GM21786 (cell line): ENCODE measurements at regions not wholly inside any gene's neighbourhood (a gene's known extent, or its start where the extent isn't known, plus 50 kb on each side); places are given as distances from the start of the nearest gene placed in this dataset.
"Not testable (repeated sequence)": the region's sequence is repeated elsewhere in the genome, so short reads cannot be mapped to it uniquely, and the experiment has no call there.

Experiments
- ATAC-seq: cut with Tn5 transposase; IDR thresholded peaks from one replicate; pipeline ENCODE4 v1.9.1; 2021; ENCODE audit not compliant: unreplicated experiment

- no peak for ATAC-seq
Observed at GRCh38 chr2:14451312-14451711, 181.2 kb upstream of the LRATD1 start.

GRCh38 chr2:14454202-14454601, 178.3 kb upstream of the LRATD1 start:
- no peak for ATAC-seq

DNA sequence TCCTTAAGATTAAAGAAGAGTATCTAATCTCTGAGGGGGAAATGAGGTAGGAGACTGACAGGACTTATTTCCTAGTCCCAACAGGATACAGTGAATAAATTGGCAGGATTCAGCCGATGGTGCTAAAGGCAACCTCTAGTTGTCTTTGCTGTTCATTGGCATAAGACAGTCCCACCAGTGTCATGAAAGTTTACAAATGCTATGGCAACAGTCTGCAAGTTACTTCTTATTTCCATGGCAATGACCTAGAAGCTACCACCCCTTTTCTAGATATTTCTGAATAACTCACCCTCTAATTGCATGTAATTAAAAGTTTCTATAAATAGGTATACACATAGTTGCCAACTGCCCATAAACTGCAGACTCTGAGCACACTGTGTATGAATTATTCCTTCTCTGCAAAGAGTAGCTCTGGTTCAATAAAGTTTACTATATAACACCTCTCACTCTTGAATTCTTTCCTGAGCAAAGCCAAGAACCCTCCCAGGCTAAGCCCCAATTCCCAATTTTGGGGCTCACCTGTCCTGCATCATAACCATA, 172.7 kb upstream of the LRATD1 start:
- no peak for ATAC-seq

- no peak for ATAC-seq
Observed at GRCh38 chr2:14475994-14476393, 156.5 kb upstream of the LRATD1 start.

GRCh38 chr2:14479486-14479885, 153.0 kb upstream of the LRATD1 start:
- ATAC-seq = no peak

GRCh38 chr2:14480120-14480519, 152.4 kb upstream of the LRATD1 start:
- no peak for ATAC-seq

DNA sequence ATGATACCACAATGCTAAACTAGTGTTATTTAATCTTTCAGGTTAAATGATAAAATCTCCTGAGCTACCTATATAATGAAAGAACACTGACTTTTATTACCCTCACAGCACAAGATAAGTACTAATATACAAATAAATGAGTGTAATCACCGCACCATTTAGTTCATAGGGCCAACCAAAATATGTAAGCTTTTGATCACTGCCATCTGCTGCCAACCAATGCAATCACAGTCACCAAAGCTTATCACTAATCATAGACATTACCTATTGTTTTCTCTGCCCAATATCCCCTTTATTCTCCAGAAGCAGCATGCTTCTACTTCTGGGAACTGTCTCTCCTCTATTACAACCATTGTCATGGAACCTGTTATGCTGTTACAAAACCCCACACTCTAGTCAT, 151.6 kb upstream of the LRATD1 start:
- no peak for ATAC-seq

- no peak for ATAC-seq
Observed at GRCh38 chr2:14492920-14493503, 139.5 kb upstream of the LRATD1 start.

- no peak for ATAC-seq
Observed at GRCh38 chr2:14494759-14495158, 137.8 kb upstream of the LRATD1 start.

DNA sequence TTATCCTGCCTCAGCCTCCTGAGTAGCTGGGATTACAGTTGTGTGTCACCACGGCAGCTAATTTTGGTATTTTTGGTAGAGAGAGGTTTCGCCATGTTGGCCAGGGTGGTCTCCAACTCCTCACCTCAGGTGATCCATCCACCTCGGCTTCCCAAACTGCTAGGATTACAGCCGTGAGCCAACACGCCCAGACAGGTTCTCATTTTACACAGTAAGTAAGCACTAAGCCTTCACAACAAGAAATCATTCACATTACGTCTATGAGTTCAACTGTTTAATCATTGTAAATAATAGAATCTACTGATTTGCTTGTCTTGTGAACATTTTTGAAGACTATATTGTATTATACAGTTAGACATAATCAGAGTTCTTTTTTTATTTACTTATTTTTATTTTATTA, 131.5 kb upstream of the LRATD1 start:
- no peak for ATAC-seq

DNA sequence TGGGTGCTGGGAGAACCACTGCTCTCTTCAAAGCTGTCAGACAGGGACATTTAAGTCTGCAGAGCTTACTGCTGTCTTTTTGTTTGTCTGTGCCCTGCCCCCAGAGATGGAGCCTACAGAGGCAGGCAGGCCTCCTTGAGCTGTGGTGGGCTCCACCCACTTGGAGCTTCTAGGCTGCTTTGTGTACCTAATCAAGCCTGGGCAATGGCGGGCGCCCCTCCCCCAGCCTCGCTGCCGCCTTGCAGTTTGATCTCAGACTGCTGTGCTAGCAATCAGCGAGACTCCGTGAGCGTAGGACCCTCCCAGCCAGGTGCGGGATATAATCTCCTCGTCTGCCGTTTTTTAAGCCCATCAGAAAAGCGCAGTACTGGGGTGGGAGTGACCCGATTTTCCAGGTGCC, 125.6 kb upstream of the LRATD1 start:
- ATAC-seq = not testable (repeated sequence)

GRCh38 chr2:14511541-14511940, 121.0 kb upstream of the LRATD1 start:
- no peak for ATAC-seq

- no peak for ATAC-seq
Observed at GRCh38 chr2:14513903-14514302, 118.6 kb upstream of the LRATD1 start.

DNA sequence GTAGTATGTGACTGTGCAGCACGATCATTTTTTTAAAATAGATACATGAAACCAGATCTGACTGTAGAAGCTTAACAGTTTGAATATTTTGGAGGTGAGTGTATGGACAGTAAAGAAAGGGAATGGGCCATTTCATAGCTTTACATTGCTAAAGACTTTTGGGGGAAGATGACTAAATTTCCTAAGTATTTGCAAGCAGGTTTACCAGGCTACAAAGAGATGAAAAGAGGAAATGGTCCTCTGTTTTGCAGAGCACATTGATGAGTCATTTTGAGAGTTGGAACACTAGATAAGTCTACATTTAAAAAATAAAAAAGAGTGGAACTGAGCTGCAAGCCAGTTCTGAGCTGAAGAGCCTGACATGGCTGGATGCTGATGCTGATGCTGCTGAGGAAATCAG, 115.7 kb upstream of the LRATD1 start:
- ATAC-seq = peak; percentile 78

GRCh38 chr2:14517731-14518130, 114.8 kb upstream of the LRATD1 start:
- ATAC-seq = no peak

DNA sequence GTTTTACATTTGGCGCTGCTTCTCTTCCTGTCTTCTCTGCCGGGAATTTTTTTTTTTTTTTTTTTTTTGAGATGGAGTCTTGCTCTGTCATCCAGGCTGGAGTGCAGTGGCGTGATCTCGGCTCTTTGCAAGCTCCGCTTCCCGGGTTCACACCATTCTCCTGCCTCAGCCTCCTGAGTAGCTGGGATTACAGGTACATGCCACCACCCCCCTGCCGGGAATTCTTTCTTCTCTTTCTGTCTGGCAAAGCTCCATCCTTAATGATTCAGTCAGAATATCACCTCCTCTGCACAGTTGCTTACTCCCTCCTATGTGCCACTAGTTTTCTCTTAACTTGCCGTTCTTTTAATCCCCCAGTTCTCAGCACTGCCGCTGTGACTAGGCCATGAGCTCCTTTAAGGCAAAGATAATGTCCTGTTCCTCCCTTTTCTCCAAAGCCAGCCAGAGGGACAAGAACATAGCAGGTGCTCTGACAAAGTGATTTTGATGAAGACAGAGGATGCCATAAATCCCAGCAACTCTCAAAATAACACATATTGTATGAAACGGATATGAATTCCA, 112.1 kb upstream of the LRATD1 start:
- no peak for ATAC-seq

- ATAC-seq = no peak
Observed at GRCh38 chr2:14524041-14524802, 108.3 kb upstream of the LRATD1 start.

GRCh38 chr2:14524803-14525080, 107.8 kb upstream of the LRATD1 start:
- no peak for ATAC-seq

- no peak for ATAC-seq
Observed at GRCh38 chr2:14530506-14530905, 102.0 kb upstream of the LRATD1 start.

DNA sequence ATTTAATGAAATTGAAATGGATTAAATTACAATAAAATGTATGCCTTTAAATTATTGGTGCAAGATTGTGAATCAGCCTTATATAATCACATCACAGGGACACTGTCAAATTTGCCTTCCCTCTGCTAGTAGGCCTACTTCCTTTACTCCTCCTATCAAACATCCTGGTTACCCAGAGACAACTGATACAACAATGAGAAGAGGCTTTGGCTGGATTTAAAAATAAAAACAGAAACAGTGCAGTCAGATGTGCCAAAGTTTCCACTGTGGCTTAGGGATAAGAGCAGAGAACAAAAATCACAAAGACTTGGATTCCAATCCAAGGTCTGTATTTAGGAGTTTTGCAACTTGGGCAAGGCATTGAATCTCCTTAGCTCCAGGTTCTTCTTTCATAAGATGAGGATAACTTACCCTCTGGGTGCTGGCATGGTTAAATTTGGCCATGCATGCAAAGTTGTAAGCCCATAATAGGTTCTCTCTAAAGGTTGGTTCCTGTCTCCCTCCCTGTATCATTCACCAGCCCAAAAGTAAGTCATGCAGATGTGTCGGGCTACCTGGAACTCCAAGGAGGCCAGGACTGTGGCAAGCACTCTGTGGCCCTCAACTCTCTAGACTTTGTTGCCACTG, 99.3 kb upstream of the LRATD1 start:
- ATAC-seq = no peak

DNA sequence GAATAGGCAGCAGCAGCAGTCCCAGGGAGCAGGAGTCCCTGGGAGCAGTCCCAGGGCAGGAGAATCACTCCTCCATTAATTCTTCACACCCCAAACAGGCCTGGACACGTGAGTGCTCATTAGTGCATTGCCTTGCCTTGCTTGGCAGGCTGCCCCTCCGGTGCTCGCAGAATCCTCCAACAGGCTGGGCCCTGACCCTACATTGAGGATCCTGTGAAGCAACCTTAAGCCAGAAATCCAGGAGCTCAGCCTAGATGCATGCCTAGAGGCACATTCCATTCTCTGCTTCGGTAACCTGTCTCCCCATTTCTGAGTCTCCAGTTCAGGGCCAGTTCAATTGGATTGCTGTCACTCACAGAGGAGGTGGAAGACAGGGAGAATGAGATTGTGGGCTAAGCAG, 97.4 kb upstream of the LRATD1 start:
- ATAC-seq = no peak

DNA sequence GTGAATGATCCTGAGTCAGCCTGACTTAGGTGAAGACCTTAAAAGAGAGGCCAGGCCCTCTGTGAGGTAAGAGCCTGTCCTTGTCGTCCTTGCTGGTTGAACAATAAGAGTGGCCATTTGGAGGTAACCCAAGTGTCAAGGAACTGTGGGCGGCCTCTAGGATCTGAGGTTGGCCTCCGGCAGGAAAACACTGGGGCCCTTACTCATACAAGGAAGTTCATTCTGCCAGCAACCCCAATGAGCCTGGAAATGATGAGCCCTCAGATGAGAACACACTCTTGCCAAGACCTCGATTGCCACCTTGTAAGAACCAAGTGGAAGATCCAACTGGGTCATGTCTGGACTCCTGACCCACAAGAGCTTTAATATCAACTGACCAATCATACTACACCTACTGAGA, 95.5 kb upstream of the LRATD1 start:
- no peak for ATAC-seq
